NCI-H1105 treated with DMSO at 0.1 percent for 48 hours (cell line): ENCODE measurements at regions not wholly inside any gene's neighbourhood (a gene's known extent, or its start where the extent isn't known, plus 50 kb on each side); places are given as distances from the start of the nearest gene placed in this dataset.
"Not testable (repeated sequence)": the region's sequence is repeated elsewhere in the genome, so short reads cannot be mapped to it uniquely, and the experiment has no call there.

Source experiments
- DNase-seq: peaks from one replicate; lab custom pipeline; 2025; lab: John Stamatoyannopoulos, UW

GRCh38 chr12:25424211-25424731 is 128.8 kb downstream of the LMNTD1 start:
- DNase-seq, result no peak

- no peak for DNase-seq
Measured at GRCh38 chr12:25423355-25424050, 129.6 kb downstream of the LMNTD1 start.

- DNase-seq, result no peak
Measured at GRCh38 chr12:25422241-25422640, 130.8 kb downstream of the LMNTD1 start.

GRCh38 chr12:25421651-25422167 is 131.4 kb downstream of the LMNTD1 start:
- DNase-seq, result no peak

- no peak for DNase-seq
Measured at GRCh38 chr12:25420116-25420515, 133.0 kb downstream of the LMNTD1 start.

- DNase-seq, result no peak
Measured at GRCh38 chr12:25419595-25419994, 133.5 kb downstream of the LMNTD1 start.

- DNase-seq, result no peak
Measured at GRCh38 chr12:25417071-25417470, 136.0 kb downstream of the LMNTD1 start.

GRCh38 chr12:25416516-25416915 is 136.6 kb downstream of the LMNTD1 start:
- no peak for DNase-seq

- DNase-seq, result no peak
Measured at GRCh38 chr12:25415004-25415403, 138.1 kb downstream of the LMNTD1 start.

- DNase-seq, result no peak
Measured at GRCh38 chr12:25412735-25413134, 140.3 kb downstream of the LMNTD1 start.

GRCh38 chr12:25404955-25405354 is 148.1 kb downstream of the LMNTD1 start:
- no peak for DNase-seq

- no peak for DNase-seq
Measured at GRCh38 chr12:25401547-25402345, 151.0 kb upstream of the KRAS start.

GRCh38 chr12:25397001-25397400 is 146.3 kb upstream of the KRAS start:
- DNase-seq, result no peak

GRCh38 chr12:25395227-25395626 is 144.5 kb upstream of the KRAS start:
- no peak for DNase-seq

- DNase-seq, result not testable (repeated sequence)
Measured at GRCh38 chr12:25394775-25395174, 144.0 kb upstream of the KRAS start.

- no peak for DNase-seq
Measured at GRCh38 chr12:25394025-25394424, 143.3 kb upstream of the KRAS start.

GRCh38 chr12:25391346-25391745 is 140.6 kb upstream of the KRAS start:
- DNase-seq, result not testable (repeated sequence)

GRCh38 chr12:25388183-25388582 is 137.5 kb upstream of the KRAS start:
- no peak for DNase-seq

GRCh38 chr12:25387732-25388050 is 137.0 kb upstream of the KRAS start:
- no peak for DNase-seq

- peak; percentile 87 for DNase-seq
Measured at GRCh38 chr12:25386831-25387731, 136.4 kb upstream of the KRAS start.

GRCh38 chr12:25384893-25385248 is 134.1 kb upstream of the KRAS start:
- peak; percentile 63 for DNase-seq
